GM23338 (cell line): ENCODE measurements at regions not wholly inside any gene's neighbourhood (a gene's known extent, or its start where the extent isn't known, plus 50 kb on each side); places are given as distances from the start of the nearest gene placed in this dataset.

Experiments used
- ATAC-seq: fragments of 200-7000 bp; cut with Tn5 transposase; 3 replicates; pipeline ENCODE4 v1.9.1; 2020
- DNase-seq: peaks from one replicate; pipeline ENCODE4 v3.0.0-alpha.2; 2015; ENCODE audit warnings: low spot score
- H2AFZ ChIP-seq: fragments of 200-600 bp; sonication (generic); 2 replicates; pipeline ENCODE4 v1.8.0; 2016; ENCODE audit warnings: antibody characterized with exemption, mild to moderate bottlenecking, moderate library complexity
- H3F3A ChIP-seq: fragments of 200-600 bp; sonication (generic); replicated peaks from 2 replicates; pipeline ENCODE4 v1.8.0; 2017; ENCODE audit warnings: antibody characterized with exemption, mixed run types, low read depth
- H3K27ac ChIP-seq: fragments of 200-600 bp; sonication (generic); 2 replicates; pipeline ENCODE4 v1.6.1; 2016; ENCODE audit warnings: low read depth
- H3K27me3 ChIP-seq: fragments of 200-600 bp; sonication (generic); 2 replicates; pipeline ENCODE4 v1.8.0; 2016; ENCODE audit warnings: mild to moderate bottlenecking, mixed run types, moderate library complexity; ENCODE audit not compliant: insufficient read depth
- H3K36me3 ChIP-seq: fragments of 200-600 bp; sonication (generic); 2 replicates; pipeline ENCODE4 v1.8.0; 2016; ENCODE audit warnings: mild to moderate bottlenecking; ENCODE audit not compliant: insufficient read depth
- H3K4me1 ChIP-seq: fragments of 200-600 bp; sonication (generic); 2 replicates; pipeline ENCODE4 v1.8.0; 2016; ENCODE audit warnings: mild to moderate bottlenecking, moderate library complexity; ENCODE audit not compliant: insufficient read depth
- H3K4me2 ChIP-seq: fragments of 200-600 bp; sonication (generic); 2 replicates; pipeline ENCODE4 v1.7.1; 2017; ENCODE audit warnings: mixed run types
- H3K4me3 ChIP-seq: fragments of 200-600 bp; sonication (generic); 2 replicates; pipeline ENCODE4 v1.6.1; 2016; ENCODE audit warnings: mixed run types
- H3K79me2 ChIP-seq: fragments of 200-600 bp; sonication (generic); replicated peaks from 2 replicates; pipeline ENCODE4 v1.8.0; 2017; ENCODE audit warnings: mild to moderate bottlenecking; ENCODE audit not compliant: insufficient read depth
- H3K9me2 ChIP-seq: fragments of 200-600 bp; sonication (generic); 2 replicates; pipeline ENCODE4 v1.8.0; 2017; ENCODE audit not compliant: insufficient read depth
- H4K20me1 ChIP-seq: fragments of 200-600 bp; sonication (generic); replicated peaks from 2 replicates; pipeline ENCODE4 v1.8.0; 2017; ENCODE audit warnings: mild to moderate bottlenecking; ENCODE audit not compliant: insufficient read depth
- H3K27ac Mint-ChIP-seq: 2 replicates; pipeline ENCODE4 v1.8.0; 2020; ENCODE audit warnings: inconsistent platforms, mild to moderate bottlenecking, moderate library complexity, mixed read lengths
- H3K27me3 Mint-ChIP-seq: 3 replicates; pipeline ENCODE4 v1.8.0; 2022; ENCODE audit warnings: low read depth, mild to moderate bottlenecking, moderate library complexity, mixed read lengths, inconsistent platforms; ENCODE audit not compliant: insufficient read depth, poor library complexity
- H3K36me3 Mint-ChIP-seq: 3 replicates; pipeline ENCODE4 v1.8.0; 2021; ENCODE audit warnings: low read depth, mild to moderate bottlenecking, inconsistent platforms, moderate library complexity, mixed read lengths
- H3K4me1 Mint-ChIP-seq: 3 replicates; pipeline ENCODE4 v1.8.0; 2020; ENCODE audit warnings: mild to moderate bottlenecking, inconsistent platforms, mixed read lengths
- H3K4me3 Mint-ChIP-seq: 3 replicates; pipeline ENCODE4 v1.8.0; 2021; ENCODE audit warnings: moderate library complexity, mild to moderate bottlenecking, inconsistent platforms, mixed read lengths
- H3K9me3 Mint-ChIP-seq: 3 replicates; pipeline ENCODE4 v1.8.0; 2020; ENCODE audit warnings: moderate library complexity, mild to moderate bottlenecking, inconsistent platforms, mixed read lengths
- CREB1 ChIP-seq: fragments of 250-450 bp; sonication (Bioruptor Pico); IDR thresholded peaks from 2 replicates; pipeline ENCODE4 v1.5.0; 2020; ENCODE audit warnings: low read depth, mild to moderate bottlenecking, moderate library complexity
- CTCF ChIP-seq, 2 experiments: fragments of 200-600 bp in 1 of 2; sonication (generic) in 1 of 2; conservative IDR thresholded peaks; 2 replicates each; pipeline versions ENCODE4 v1.5.1 to v1.6.1; 2016 to 2017; ENCODE audit warnings: antibody characterized with exemption in 2 of 2, low read depth in 2 of 2, mild to moderate bottlenecking in 2 of 2, moderate library complexity in 1 of 2
- EZH2 ChIP-seq: fragments of 200-600 bp; sonication (generic); IDR thresholded peaks from one replicate; pipeline ENCODE4 v1.8.0; 2017; ENCODE audit warnings: antibody characterized with exemption, mild to moderate bottlenecking, low read depth; ENCODE audit not compliant: unreplicated experiment
- POLR2AphosphoS5 ChIP-seq: IDR thresholded peaks from 2 replicates; pipeline ENCODE4 v1.6.1; 2016; ENCODE audit warnings: antibody characterized with exemption, low read depth
- STAT1 ChIP-seq: IDR thresholded peaks from one replicate; pipeline ENCODE4 v1.6.1; 2016; ENCODE audit warnings: antibody characterized with exemption; ENCODE audit not compliant: unreplicated experiment
- ZNF114 ChIP-seq: fragments of 250-450 bp; sonication (Bioruptor Pico); IDR thresholded peaks from 2 replicates; pipeline ENCODE4 v1.5.0; 2020; ENCODE audit warnings: mild to moderate bottlenecking, moderate library complexity
- ZNF331 ChIP-seq: fragments of 250-450 bp; sonication (Bioruptor Pico); IDR thresholded peaks from 2 replicates; pipeline ENCODE4 v1.5.0; 2020; ENCODE audit warnings: low read depth, mild to moderate bottlenecking, moderate library complexity

GRCh38 chr4:100722866-100723459, 205.1 kb upstream of the EMCN start (continued):
- TF ChIP-seq CTCF (conservative IDR thresholded peaks at IDR 0.05; ENCODE audit: low read depth in 2 of 2): no peak

GRCh38 chr4:100722133-100722532, 204.3 kb upstream of the EMCN start:
- no peak for TF ChIP-seq CREB1 (CRISPR knock-in tag)
- no peak for TF ChIP-seq CTCF (conservative IDR thresholded peaks at IDR 0.05; ENCODE audit: low read depth in 2 of 2)
- no peak for TF ChIP-seq STAT1
- Mint-ChIP-seq H3K27me3 (peaks cover 5% of the 10 kb centered on the region), H3K9me3 (no peaks in the 10 kb centered on the region), H3K4me1 (no peaks in the 10 kb centered on the region), H3K27ac (no peak overlapping the region), H3K4me3 (no peak overlapping the region), H3K36me3 (no peaks in the 10 kb centered on the region)
- H3K27ac ChIP-seq: no peak overlapping the region
- H3K9me2 ChIP-seq: no peaks in the 10 kb centered on the region
- H2AFZ ChIP-seq: no peak overlapping the region
- no peak for ATAC-seq
- H3K4me2 ChIP-seq: no peak overlapping the region
- no peaks in the 10 kb centered on the region for H3K4me1 ChIP-seq
- no peak overlapping the region for H3K4me3 ChIP-seq
- no peaks in the 10 kb centered on the region for H3K79me2 ChIP-seq
- no peaks in the 10 kb centered on the region for H3K36me3 ChIP-seq
- no peak for DNase-seq
- H3F3A ChIP-seq: no peaks in the 10 kb centered on the region
- no peaks in the 10 kb centered on the region for H3K27me3 ChIP-seq
- no peaks in the 10 kb centered on the region for H4K20me1 ChIP-seq

- H3K79me2 ChIP-seq: no peaks in the 10 kb centered on the region
- no peak overlapping the region for H3K4me3 Mint-ChIP-seq
- H3K27me3 Mint-ChIP-seq: peaks cover 5% of the 10 kb centered on the region
- no peaks in the 10 kb centered on the region for H3K27me3 ChIP-seq
- H3K36me3 Mint-ChIP-seq: no peaks in the 10 kb centered on the region
- H3K9me2 ChIP-seq: no peaks in the 10 kb centered on the region
- H3K4me3 ChIP-seq: no peak overlapping the region
- H3K4me1 ChIP-seq: no peaks in the 10 kb centered on the region
- ATAC-seq (no peak), DNase-seq (no peak)
- H3F3A ChIP-seq: no peaks in the 10 kb centered on the region
- H3K27ac Mint-ChIP-seq: no peak overlapping the region
- no peaks in the 10 kb centered on the region for H3K4me1 Mint-ChIP-seq
- H4K20me1 ChIP-seq: no peaks in the 10 kb centered on the region
- no peaks in the 10 kb centered on the region for H3K36me3 ChIP-seq
- no peak overlapping the region for H2AFZ ChIP-seq
- no peak overlapping the region for H3K4me2 ChIP-seq
- no peaks in the 10 kb centered on the region for H3K9me3 Mint-ChIP-seq
- H3K27ac ChIP-seq: no peak overlapping the region
- TF ChIP-seq POLR2AphosphoS5 (no peak), CTCF (conservative IDR thresholded peaks at IDR 0.05; ENCODE audit: low read depth in 2 of 2) (no peak), ZNF331 (CRISPR knock-in tag) (no peak), ZNF114 (no peak), STAT1 (no peak), EZH2 (no peak)
These were observed 203.7 kb upstream of the EMCN start for GRCh38 chr4:100721490-100721889.
